ENCODE measurements at regions not wholly inside any gene's neighbourhood (a gene's known extent, or its start where the extent isn't known, plus 50 kb on each side); places are given as distances from the start of the nearest gene placed in this dataset.

- Mint-ChIP-seq H3K27ac (no peak overlapping the region), H3K4me3 (no peak overlapping the region)
Observed at GRCh38 chr7:106176414-106177299, 64.5 kb upstream of the SYPL1 start.

GRCh38 chr7:106175507-106175906 lies 63.4 kb upstream of the SYPL1 start:
- Mint-ChIP-seq H3K4me3 (no peak overlapping the region), H3K9me3 (no peaks in the 10 kb centered on the region), H3K27me3 (ENCODE audit: low read depth) (peaks cover 18% of the 10 kb centered on the region), H3K36me3 (ENCODE audit: low read depth) (no peaks in the 10 kb centered on the region), H3K4me1 (ENCODE audit: low read depth) (peaks cover 2% of the 10 kb centered on the region), H3K27ac (no peak overlapping the region)
- no peak for DNase-seq (ENCODE audit: low spot score)

More at GRCh38 chr7:106176414-106177299, 64.5 kb upstream of the SYPL1 start:
- DNase-seq (ENCODE audit: low spot score) = peak; percentile 58
- Mint-ChIP-seq H3K36me3 (ENCODE audit: low read depth) (no peaks in the 10 kb centered on the region), H3K27me3 (ENCODE audit: low read depth) (peaks cover 18% of the 10 kb centered on the region), H3K4me1 (ENCODE audit: low read depth) (peaks cover 2% of the 10 kb centered on the region), H3K9me3 (no peaks in the 10 kb centered on the region)

DNA sequence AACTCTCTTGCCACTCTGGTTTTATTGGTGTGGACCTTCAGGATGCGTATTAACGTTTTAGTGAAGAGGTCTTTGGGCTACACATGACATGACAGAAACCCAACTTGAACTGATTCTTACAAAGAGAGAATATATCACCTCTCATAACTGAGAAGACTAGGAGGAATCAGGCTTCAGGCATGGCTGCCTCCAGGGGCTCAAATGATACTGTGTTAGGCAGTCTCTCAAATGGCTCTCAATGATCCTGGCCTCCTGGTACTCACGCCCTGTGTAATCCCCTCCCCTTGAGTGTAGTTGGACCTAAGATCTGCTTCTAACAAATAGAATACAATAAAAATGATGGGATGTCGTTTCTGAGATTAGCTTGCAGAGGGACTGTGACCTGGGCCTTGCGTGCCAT lies 58.5 kb upstream of the SYPL1 start:
- no peak for DNase-seq (ENCODE audit: low spot score)
- Mint-ChIP-seq H3K4me1 (ENCODE audit: low read depth) (no peaks in the 10 kb centered on the region), H3K4me3 (no peak overlapping the region), H3K27ac (no peak overlapping the region), H3K9me3 (no peaks in the 10 kb centered on the region), H3K36me3 (ENCODE audit: low read depth) (no peaks in the 10 kb centered on the region), H3K27me3 (ENCODE audit: low read depth) (peaks cover 26% of the 10 kb centered on the region)

DNA sequence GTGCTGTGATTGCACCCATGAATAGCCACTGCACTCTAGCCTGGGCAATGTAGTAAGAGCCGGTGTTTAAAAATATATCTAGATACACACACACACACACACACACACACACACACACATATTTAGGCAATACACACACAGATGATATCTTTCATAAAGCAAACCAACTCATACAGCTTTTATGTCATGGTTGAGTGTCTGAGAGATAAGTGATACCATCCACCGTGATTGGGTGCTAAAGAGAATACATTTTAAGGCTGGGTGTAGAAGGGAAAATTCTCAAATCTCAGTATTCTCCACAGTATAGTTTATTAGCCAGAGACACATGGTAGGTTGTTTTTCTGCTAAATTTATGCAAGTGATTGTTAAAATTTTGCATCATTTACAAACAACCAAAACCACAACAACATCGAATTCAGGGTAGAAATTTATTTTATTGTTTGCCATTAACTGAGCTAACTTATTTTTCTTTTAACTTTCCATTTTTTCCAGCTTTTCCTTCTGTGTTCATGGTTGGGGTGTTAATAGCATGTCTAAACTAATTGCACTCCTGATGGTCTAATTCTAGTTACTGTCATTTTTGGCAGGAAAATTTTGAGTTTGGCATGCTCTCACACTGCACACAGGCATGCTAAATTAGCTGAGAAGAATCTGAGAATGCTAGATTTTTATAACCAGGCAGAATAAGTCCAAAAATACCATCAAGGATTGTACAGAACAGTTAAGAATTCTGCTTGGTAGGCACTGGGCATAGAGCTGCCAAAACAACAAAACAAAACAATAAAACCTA lies 57.9 kb upstream of the SYPL1 start:
- Mint-ChIP-seq H3K36me3 (ENCODE audit: low read depth) (no peaks in the 10 kb centered on the region), H3K27me3 (ENCODE audit: low read depth) (peaks cover 22% of the 10 kb centered on the region), H3K4me1 (ENCODE audit: low read depth) (no peaks in the 10 kb centered on the region), H3K9me3 (no peaks in the 10 kb centered on the region), H3K27ac (no peak overlapping the region), H3K4me3 (no peak overlapping the region)
- DNase-seq (ENCODE audit: low spot score) = no peak

- H3K4me3 Mint-ChIP-seq = no peak overlapping the region
- peaks cover 24% of the 10 kb centered on the region for H3K27me3 Mint-ChIP-seq (ENCODE audit: low read depth)
- no peaks in the 10 kb centered on the region for H3K4me1 Mint-ChIP-seq (ENCODE audit: low read depth)
- DNase-seq (ENCODE audit: low spot score) = no peak
- H3K36me3 Mint-ChIP-seq (ENCODE audit: low read depth) = no peaks in the 10 kb centered on the region
- H3K27ac Mint-ChIP-seq = no peak overlapping the region
- peaks cover 10% of the 10 kb centered on the region for H3K9me3 Mint-ChIP-seq
Observed at GRCh38 chr7:106167439-106168136, 55.5 kb upstream of the SYPL1 start.

DNA sequence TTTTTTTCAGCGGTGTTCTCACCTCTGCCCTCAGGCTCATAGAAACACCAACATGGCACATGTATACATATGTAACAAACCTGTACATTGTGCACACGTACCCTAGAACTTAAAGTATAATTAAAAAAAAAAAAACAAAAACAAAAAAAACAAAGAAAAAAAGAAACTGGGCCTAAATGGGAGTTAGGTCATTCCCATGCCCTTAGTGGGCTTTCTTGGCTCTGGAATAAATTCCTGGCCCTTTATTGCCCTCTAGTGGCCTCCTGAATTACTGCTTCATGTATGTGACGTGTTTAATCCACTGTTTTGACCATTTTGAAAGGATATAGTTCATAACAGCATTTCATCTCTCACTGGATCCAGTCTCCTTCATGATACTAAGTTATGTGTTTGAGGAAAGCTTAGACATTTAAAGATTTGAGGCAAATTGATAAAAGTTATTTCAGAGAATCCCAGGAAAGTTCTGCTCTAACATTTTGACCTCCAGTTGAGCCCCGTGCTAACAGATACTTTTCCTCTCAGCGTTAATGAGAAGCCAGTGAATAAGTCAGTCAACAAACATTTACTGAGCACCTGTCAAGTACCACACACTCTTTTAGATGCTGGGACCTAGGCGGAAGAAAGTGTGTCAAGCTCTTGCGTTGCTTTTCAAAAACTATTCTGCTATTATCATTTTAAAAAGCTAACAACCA lies 54.7 kb upstream of the SYPL1 start:
- Mint-ChIP-seq H3K4me3 (no peak overlapping the region), H3K27ac (no peak overlapping the region), H3K27me3 (ENCODE audit: low read depth) (peaks cover 24% of the 10 kb centered on the region), H3K9me3 (peaks cover 10% of the 10 kb centered on the region), H3K36me3 (ENCODE audit: low read depth) (no peaks in the 10 kb centered on the region), H3K4me1 (ENCODE audit: low read depth) (no peaks in the 10 kb centered on the region)
- DNase-seq (ENCODE audit: low spot score) = peak; percentile 20

DNA sequence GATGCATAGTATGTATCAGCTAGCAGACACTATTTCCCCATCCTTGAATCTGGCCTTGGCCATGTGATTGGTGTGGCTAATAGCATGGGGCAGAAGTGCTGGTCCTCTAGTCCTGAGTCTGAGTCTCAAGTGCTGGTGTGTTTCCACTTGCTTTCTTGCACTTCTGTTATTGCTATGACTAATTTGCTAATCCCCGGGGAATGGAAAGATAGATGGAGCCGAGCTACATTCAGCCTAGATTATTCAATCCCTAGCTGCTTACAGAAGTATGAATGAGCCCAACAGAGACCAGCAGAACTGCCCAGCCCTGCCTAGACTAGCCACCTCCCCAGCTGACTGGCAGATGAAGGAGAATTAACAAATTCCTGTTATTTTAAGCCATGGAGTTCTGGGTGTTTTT lies 53.2 kb upstream of the SYPL1 start:
- DNase-seq (ENCODE audit: low spot score) = no peak
- no peak overlapping the region for H3K4me3 Mint-ChIP-seq
- H3K4me1 Mint-ChIP-seq (ENCODE audit: low read depth) = no peaks in the 10 kb centered on the region
- H3K27ac Mint-ChIP-seq = no peak overlapping the region
- H3K9me3 Mint-ChIP-seq = peaks cover 10% of the 10 kb centered on the region
- no peaks in the 10 kb centered on the region for H3K36me3 Mint-ChIP-seq (ENCODE audit: low read depth)
- H3K27me3 Mint-ChIP-seq (ENCODE audit: low read depth) = peaks cover 33% of the 10 kb centered on the region

DNA sequence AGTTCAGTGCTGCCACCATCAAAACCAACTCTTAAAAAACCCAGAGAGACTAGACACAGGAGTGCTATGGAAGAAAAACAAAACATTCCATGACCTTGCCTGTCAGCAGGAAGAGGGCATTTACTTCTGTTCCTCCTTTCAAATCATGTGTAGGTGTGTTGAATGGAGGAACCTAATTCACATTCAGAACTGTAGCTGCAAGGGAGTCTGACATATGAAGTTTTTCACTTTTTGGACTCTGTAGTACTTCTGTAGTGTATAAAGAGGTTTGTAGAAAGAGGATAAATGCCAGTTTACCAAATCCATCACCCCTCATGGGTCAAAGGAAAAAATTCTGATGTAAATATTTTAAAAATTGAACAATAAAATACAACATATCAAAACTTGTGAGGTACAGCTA lies 51.1 kb upstream of the SYPL1 start:
- no peak overlapping the region for H3K27ac Mint-ChIP-seq
- DNase-seq (ENCODE audit: low spot score) = no peak
- H3K4me1 Mint-ChIP-seq (ENCODE audit: low read depth) = no peaks in the 10 kb centered on the region
- peaks cover 43% of the 10 kb centered on the region for H3K27me3 Mint-ChIP-seq (ENCODE audit: low read depth)
- no peak overlapping the region for H3K4me3 Mint-ChIP-seq
- H3K36me3 Mint-ChIP-seq (ENCODE audit: low read depth) = no peaks in the 10 kb centered on the region
- H3K9me3 Mint-ChIP-seq = peaks cover 10% of the 10 kb centered on the region
